Activated CD4-positive, alpha-beta T cell treated with anti-CD3 and anti-CD28 coated beads for 1 hour (primary cell): ENCODE measurements at regions not wholly inside any gene's neighbourhood (a gene's known extent, or its start where the extent isn't known, plus 50 kb on each side); places are given as distances from the start of the nearest gene placed in this dataset.
"Not testable (repeated sequence)": the region's sequence is repeated elsewhere in the genome, so short reads cannot be mapped to it uniquely, and the experiment has no call there.

Experiments used
- DNase-seq: peaks from one replicate; pipeline ENCODE4 v3.0.0-alpha.2; 2020

DNA sequence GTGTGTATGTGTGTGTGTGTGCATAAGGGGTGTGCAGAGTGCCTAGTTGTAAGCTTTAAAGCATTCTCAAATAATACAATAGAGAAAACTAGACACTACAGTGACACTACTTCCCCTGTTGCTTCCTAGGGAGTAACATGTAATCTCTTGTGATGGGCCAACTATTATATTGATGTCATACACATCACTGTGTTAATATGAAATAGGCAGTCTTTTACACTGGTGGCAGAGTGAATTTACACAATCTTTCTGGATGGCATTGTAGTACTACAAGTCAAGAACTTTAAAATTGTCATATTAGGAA is 488.0 kb upstream of the ZEB2 start:
- DNase-seq: no peak

- no peak for DNase-seq
These were observed 487.4 kb upstream of the ZEB2 start for GRCh38 chr2:145007093-145007959.

DNA sequence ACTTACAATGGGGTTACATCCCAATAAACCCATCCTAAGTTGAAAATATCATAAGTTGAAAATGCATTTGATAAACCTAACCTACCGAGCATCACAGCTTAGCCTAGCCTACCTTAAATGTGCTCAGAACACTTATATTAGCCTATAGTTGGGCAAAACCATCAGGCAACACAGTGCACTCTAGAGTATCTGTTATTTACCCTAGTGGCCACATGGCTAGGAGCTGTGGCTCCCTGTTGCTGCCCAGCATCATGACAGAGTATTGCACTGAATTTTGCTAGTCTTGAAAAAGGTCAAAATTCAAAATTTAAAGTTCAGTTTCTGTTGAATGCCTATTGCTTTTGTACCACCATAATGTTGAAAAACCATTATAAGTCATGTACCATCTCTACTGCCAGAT is 482.7 kb upstream of the ZEB2 start:
- no peak for DNase-seq

- DNase-seq: no peak
These were observed 480.5 kb upstream of the ZEB2 start for GRCh38 chr2:145000376-145000775.

DNA sequence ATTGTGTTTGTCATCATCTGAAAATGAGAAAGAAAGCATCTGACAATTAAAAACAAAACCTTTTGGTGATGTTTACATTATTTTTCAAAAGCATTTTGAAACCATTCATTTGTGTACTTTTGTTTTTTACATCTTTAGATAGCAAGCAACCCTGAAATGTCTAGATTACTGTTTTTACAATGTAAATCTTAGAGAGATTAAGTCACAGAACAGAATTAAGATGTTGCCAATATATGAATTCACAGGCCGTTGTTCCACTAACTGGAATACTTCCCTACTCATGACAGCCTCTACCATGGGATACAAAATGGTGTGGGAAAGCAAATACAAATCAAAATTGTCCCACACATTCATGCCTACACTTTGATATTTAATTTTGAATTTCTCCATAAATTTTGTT is 480.0 kb upstream of the ZEB2 start:
- DNase-seq: no peak

DNA sequence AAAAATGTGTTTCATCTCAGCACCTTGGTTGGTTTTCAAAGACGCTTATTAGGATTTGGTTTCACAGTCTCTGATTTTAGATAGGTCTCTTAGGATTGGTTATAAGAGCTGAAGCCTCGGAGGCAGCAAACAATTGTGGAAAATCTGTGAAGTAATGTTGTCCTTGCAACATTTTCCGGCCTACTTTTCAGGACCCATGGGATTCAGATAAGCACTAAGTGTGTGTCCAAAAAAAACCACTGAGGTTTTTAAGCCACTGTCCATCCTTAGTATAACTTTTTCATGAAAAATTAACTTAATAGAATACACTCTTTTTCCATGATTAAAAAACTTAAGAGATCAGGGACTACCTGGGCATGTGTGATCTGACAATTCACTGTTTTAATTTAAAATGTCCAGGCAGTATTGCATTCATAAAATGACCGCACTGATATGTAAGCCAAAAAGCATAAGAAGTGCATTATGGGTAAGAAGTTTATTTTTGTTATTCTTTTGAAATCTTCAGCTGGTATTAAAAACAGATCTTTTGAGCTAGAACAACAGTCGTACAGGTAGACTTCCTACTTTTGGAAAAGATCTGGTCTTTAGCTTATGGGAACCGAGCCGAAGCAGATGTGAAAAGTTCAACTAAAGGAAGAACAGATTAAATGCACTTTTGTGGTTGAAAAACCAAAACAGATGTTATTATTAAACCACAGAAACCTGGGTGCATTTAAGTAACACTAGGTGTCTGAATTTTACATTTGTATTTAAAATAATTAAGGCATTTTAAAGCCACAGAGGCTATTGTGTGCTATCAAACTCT is 479.4 kb upstream of the ZEB2 start:
- no peak for DNase-seq

DNA sequence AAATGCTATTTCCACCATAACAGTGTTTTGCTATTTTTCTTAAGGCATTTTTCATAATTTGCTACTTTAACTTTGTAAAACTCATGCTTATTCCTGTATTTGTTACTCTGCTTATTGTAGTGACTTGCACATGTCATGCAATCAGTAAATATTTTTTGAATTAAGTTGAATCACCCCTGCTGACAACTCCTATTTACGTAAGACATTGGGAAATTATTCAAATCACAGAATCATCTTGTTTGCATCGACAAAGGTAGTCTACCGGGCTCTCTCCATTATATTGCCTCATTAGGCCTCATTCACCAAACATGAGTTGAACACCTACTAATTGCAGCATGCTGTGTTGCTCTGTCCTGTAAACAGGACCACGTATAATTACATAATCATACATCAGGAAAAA is 478.5 kb upstream of the ZEB2 start:
- DNase-seq: no peak

DNA sequence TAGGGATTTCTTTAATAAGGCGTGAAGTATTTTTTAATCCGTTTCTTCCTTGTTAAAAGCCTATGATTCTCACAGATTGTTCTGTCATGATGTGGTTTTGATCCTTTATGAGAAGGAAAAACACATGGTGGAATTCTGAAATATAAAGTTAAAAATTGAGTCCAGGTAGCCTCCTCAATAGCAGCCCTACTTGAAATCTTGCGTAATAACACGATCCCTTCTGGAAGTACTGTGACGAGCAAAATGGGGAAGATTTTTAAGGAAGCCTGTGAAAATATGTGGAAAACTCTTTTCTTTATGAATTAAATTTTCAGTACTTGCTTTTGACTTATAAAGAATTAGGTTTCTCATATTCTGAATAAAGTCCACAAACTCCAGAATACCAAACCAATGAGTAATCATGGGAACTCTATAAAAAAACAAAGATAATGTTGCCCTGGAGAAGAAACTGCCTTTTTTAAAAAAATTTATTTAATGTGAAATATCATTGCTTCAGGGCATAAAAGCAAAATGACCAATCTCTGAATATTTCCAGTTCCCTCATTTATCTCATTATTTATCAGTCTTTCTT is 476.4 kb upstream of the ZEB2 start:
- DNase-seq: no peak

- no peak for DNase-seq
These were observed 475.6 kb upstream of the ZEB2 start for GRCh38 chr2:144995482-144995881.

DNA sequence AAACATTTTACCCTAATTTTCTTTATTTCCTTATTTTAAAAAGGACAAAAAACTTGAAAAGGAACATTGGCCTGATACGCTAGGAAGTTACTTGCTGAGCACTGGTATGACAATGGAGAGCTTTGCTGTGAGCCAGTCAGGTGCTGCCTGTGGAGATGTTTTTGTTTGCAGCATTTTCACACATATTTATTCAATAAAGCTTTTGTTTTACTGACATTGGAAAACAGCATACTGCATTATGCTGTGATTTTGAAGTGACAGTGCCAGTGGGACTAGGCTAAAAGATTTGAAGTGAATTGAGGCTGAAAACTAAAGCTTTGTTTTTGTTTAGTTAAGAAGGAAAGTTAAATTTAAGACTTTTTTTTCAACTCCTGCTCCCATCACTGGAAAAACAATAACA is 470.7 kb upstream of the ZEB2 start:
- DNase-seq: no peak

DNA sequence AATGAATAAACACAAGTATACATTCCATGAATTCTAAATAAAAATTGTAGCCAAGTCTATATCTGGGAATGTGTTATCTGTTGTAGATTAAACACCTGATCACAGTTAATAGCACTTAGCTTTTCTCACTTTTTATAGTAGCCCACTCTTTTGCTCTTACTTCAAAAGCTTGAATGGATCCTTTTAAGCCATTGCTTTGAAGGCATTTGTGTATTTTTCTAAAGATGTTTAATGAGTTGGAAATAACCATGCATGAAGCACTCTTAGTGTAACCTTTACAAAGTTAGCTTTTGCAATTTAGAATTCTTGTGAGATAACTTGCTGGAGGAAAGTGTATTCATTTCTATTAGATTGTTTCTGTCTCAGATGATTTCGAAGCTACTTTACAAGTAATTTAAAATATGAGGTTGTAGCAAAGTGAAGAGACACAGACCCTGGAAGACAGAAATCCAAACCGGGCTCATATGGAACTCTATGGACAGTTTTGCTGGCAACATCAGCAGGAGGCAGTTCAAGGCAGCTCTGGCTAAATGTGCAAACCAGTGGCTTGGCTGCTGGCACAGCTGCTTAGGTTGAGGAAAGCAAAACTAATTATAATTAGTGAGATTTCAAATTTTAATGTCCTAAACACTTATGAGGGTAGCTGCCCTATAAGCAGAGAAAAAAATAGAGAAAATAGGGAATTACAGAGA is 469.8 kb upstream of the ZEB2 start:
- DNase-seq: no peak

DNA sequence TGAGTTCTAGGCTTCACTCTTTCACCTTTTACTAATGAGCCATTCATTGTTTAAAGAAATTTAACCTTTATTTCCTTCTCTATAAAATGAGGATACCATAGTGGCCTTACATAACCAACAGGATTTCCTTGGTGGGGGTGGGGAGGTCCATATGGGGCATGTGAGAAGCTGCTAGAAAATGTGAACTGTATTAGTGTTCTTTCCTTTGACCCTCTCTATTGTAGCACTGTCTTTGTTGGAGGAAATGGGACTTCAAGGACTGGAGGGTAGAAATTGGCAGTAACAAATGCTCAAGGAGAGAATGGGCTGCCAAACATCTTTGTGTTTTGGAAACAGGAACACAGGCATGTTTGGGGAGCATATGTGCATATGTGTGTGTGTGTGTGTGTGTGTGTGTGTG is 468.7 kb upstream of the ZEB2 start:
- DNase-seq: no peak

DNA sequence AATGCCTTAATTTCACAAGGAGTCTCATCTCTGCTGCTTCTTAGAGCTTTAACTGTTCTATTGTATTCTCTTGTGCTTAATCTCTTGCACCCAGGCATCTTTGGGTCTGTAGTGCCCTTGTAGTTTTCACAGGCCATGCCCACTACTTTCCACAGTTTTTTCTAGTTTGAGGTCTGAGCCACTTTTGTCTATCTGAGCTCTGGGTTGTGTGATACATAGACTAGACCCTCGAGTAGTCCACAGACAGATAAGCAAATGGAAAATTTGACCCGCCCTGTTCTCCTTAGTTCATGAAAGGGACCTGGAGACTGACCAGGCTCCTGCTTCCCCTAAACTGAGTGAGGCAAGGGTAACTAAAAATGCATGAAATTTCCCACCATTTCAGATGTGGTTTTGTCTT is 466.8 kb upstream of the ZEB2 start:
- no peak for DNase-seq

- DNase-seq: no peak
These were observed 464.1 kb upstream of the ZEB2 start for GRCh38 chr2:144984038-144984437.

DNA sequence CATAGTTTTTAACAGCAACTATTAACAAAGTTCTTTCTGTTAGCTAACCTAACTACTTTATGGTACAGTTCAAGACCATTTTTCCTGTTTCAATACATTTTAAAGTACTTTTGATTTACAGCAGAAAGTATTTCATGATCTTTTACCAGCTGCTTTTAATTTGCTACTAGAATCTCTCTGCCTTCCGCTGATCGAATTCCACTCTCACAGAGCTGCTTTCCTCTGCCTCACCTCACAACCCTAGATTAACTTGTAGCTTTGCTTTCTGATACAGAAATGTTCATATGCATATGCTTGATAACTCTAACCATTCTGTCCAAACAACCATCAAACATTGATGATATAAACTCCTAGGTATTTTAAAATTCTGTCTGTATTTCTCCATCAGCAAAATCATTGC is 463.2 kb upstream of the ZEB2 start:
- DNase-seq: no peak

DNA sequence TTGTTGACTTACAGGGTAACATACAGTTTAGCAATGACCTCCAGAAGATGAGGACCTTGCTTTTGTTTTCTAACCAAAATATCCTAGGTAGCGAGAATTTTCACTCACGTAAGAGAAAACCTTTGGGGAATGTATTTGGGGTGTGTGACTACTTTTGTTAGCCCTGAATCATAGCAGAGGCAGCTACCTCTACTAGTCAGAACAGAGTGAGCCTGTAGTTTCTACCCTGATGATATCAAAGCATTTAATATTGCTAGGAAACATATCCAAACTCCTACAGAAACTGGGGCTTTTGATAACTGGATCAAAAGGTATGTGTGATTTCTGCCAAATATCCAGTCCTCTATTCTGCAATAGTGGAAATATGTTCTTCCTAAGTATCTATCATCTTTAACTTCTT is 462.6 kb upstream of the ZEB2 start:
- no peak for DNase-seq

DNA sequence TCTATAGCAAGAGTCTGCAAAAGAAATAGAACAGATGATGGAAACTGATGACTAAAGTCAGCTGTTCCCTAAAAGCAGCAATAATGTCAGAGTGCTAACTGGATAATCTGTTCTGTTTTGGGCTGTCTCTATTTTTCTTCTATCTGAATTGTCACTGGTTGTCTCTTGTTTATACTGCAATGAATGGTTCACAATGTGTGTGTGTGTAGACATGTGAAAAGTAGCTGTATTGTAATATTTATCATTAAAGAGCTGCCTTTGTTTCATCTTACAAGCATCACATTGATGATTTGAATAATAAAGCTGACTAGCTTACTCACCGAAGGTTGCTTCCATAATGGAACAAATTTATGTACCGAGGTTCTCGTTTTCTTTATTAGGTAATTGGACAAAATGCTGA is 456.0 kb upstream of the ZEB2 start:
- DNase-seq: no peak

DNA sequence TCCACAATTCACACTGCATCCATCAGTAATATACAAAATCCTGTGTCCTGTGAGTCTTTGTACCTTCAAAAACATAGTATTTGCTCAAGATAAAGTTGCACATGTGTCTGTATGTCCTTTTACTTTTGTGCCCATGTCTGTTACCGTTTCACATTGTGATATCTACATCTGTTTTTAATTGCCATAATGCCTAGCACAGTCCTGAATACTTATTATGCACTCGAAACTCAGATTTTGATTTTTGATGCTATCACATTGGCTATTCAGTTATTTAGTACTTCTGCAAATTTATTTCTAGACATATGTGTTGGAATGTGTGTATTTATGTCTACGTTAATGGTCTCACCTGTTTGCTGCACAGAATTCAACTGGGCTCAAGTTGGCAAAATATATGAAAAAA is 452.8 kb upstream of the ZEB2 start:
- no peak for DNase-seq

- no peak for DNase-seq
These were observed 451.9 kb upstream of the ZEB2 start for GRCh38 chr2:144971786-144972335.

DNA sequence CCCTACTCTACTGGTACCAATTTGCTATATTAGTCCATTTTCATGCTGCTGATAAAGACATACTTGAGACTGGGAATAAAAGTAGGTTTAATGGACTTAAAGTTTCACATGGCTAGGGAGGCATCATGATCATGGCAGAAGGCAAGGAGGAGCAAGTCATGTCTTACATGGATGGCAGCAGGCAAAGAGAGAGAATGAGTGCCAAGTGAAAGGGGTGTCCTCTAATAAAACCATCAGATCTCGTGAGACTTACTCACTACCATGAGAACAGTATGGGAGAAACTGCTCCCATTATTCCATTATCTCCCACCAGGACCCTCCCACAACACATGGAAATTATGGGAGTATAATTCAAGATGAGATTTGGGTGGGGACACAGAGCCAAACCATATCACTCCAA is 450.5 kb upstream of the ZEB2 start:
- DNase-seq: not testable (repeated sequence)

DNA sequence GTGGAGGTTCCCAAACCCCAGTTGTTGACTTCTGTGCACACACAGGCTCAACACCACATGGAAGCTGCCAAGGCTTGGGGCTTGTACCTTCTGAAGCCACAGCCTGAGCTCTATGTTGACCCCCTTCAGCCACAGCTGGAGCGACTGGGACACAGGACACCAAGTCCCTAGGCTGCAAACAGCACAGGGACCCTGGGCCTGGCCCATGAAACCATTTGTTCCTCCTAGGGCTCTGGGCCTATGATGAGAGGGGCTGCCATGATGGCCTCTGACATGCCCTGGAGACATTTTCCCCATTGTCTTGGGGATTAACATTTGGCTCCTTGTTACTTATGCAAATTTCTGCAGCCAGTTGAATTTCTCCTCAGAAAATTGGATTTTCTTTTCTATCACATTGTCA is 449.6 kb upstream of the ZEB2 start:
- DNase-seq: not testable (repeated sequence)

DNA sequence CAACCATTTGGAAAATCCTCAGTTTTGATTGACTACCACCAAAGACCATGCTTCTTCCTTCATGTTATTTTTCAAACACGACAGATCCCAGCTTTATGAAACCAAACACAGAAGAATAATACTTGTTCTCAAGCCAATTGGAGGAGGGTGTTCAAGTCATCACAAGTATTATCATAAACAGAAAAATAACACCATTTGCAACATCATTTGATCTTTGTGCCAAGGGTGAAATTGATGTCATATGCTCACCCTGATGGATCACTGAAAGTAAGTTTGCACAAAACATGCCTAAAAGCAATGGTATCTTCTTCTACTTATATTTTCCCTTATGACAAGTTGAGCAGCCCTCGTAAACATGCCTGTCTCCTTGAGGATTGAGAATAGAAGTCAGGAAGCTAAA is 448.0 kb upstream of the ZEB2 start:
- DNase-seq: no peak

DNA sequence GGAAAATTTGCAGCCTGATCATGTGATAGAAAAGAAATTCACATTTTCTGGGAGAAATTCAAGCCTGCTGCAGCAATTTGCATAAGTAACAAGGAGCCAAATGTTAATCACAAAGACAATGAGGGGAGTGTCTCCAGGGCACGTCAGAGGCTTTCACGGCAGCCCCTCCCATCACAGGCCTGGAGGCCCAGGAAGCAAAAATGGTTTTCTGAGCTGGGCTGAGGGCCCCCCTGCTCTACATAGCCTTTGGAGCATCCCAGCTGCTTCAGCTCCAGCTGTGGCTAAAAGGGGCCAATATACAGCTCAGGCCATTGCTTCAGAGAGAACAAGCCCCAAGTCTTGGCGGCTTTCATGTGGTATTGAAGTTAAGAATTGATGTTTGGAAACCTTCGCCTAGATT is 445.3 kb upstream of the ZEB2 start:
- no peak for DNase-seq
